NB4 (cell line): ENCODE measurements at regions not wholly inside any gene's neighbourhood (a gene's known extent, or its start where the extent isn't known, plus 50 kb on each side); places are given as distances from the start of the nearest gene placed in this dataset.

ENCODE experiments used
- CTCF ChIP-seq: IDR thresholded peaks from one replicate; pipeline ENCODE4 v1.5.1; 2012; ENCODE audit warnings: low read depth, low read length
- MAX ChIP-seq: IDR thresholded peaks from 2 replicates; pipeline ENCODE4 v1.6.1; 2011; ENCODE audit warnings: low read depth, low read length
- MYC ChIP-seq: IDR thresholded peaks from 2 replicates; pipeline ENCODE4 v1.6.1; 2011; ENCODE audit warnings: low read depth, low read length
- POLR2A ChIP-seq: IDR thresholded peaks from 2 replicates; pipeline ENCODE4 v1.6.1; 2011; ENCODE audit warnings: mild to moderate bottlenecking; ENCODE audit not compliant: insufficient read length; ENCODE audit errors: extremely low read depth

- no peak for TF ChIP-seq CTCF
- no peak for TF ChIP-seq POLR2A
- TF ChIP-seq MYC, result no peak
- TF ChIP-seq MAX, result no peak
Measured at GRCh38 chr11:29315275-29315674, 701.6 kb downstream of the KCNA4 start.
